Large intestine (tissue), 3 donors: ENCODE measurements at regions not wholly inside any gene's neighbourhood (a gene's known extent, or its start where the extent isn't known, plus 50 kb on each side); places are given as distances from the start of the nearest gene placed in this dataset.

Experiments used
- DNase-seq, 2 donors: peaks; one replicate each; pipeline versions ENCODE4 v3.0.0 to v3.0.0-alpha.2; 2013
- H3K27ac ChIP-seq: one replicate; pipeline ENCODE4 v1.5.1; 2013; ENCODE audit warnings: low read length
- H3K27me3 ChIP-seq: 2 replicates; pipeline ENCODE4 v1.6.1; 2013; ENCODE audit warnings: low read length; ENCODE audit not compliant: control insufficient read depth, insufficient read depth
- H3K36me3 ChIP-seq: 2 replicates; pipeline ENCODE4 v1.6.1; 2013; ENCODE audit warnings: low read length; ENCODE audit not compliant: control insufficient read depth, insufficient read depth
- H3K4me1 ChIP-seq: one replicate; pipeline ENCODE4 v1.6.1; 2013; ENCODE audit warnings: low read length; ENCODE audit not compliant: control insufficient read depth, insufficient read depth
- H3K4me3 ChIP-seq: one replicate; pipeline ENCODE4 v1.5.1; 2013; ENCODE audit warnings: low read length
- H3K9me3 ChIP-seq: one replicate; pipeline ENCODE4 v1.6.1; 2013; ENCODE audit warnings: mild to moderate bottlenecking, low read depth, low read length, moderate library complexity; ENCODE audit not compliant: control insufficient read depth
- WGBS: methylation state at CpG from one replicate; pipeline ENCODE4 v1.1.5; 2013; ENCODE audit warnings: low lambda C conversion rate; ENCODE audit not compliant: insufficient coverage; 5-methylcytosine and 5-hydroxymethylcytosine counted together

DNA sequence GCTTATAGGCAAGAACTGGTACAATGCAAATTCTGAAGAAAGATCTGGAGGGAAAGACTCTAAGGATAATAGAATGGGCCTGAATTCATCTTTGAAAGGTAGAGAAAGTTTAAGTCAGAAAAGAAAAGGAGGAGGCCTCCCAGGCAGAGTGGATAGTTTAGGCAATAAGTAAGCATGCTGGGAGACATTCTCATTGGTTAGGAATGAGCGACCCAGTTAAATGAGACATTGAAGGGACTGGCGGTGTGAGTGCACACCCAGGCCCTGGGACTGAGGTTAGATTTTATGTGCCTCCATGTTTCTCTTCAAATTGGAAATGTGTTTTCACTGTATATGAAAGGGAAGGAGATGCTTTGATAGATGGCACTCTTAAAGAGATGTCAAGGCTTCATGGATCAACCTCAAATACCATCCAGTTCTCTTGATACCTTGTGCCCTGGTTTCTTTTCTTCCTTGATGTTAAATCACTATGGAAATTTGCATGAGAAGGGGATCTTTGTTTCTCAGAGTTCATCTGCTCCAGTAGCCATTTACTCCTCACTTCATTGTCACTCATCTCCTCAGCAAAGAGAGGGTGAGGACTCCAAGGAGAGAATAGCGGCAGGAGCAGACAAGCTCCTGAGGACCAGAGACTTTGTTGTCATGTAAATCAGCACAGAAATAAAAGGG lies 584.2 kb upstream of the INTU start:
- Histone ChIP-seq H3K4me3 (no peak overlapping the region), H3K9me3 (no peaks in the 10 kb centered on the region), H3K27ac (no peak overlapping the region), H3K4me1 (no peaks in the 10 kb centered on the region), H3K27me3 (no peaks in the 10 kb centered on the region), H3K36me3 (no peaks in the 10 kb centered on the region)
- WGBS = 100% methylated on average over 1 of the region's 3 CpGs
- DNase-seq = no peak

- DNase-seq = no peak
- no peaks in the 10 kb centered on the region for H3K27me3 ChIP-seq
- H3K4me3 ChIP-seq = no peak overlapping the region
- no peaks in the 10 kb centered on the region for H3K9me3 ChIP-seq
- 72% methylated on average over 2 of the region's 4 CpGs for WGBS
- no peak overlapping the region for H3K27ac ChIP-seq
- no peaks in the 10 kb centered on the region for H3K4me1 ChIP-seq
- no peaks in the 10 kb centered on the region for H3K36me3 ChIP-seq
These were observed 583.2 kb upstream of the INTU start for GRCh38 chr4:127049526-127049925.

DNA sequence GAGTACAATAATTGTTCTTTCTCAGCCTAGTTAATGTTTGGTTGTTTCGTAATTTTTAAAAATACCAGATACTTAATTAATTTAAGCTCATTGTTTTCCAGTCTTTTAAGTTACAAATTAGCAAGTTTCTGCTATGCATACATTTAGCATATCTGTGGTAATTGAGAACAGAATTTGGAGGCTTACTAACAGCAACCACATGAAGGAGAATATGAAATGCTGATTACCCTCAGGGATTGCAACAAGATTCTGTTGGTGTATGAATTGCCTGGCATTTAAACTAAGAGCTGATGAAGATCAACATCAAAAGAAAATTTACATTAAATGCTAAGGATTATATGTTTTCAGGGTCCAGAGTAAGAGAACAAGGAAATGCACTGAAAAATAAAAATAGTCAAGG lies 580.0 kb upstream of the INTU start:
- Histone ChIP-seq H3K4me3 (no peak overlapping the region), H3K27me3 (no peaks in the 10 kb centered on the region), H3K27ac (no peak overlapping the region), H3K36me3 (no peaks in the 10 kb centered on the region), H3K9me3 (no peaks in the 10 kb centered on the region), H3K4me1 (no peaks in the 10 kb centered on the region)
- no peak for DNase-seq
- no CpG with 5 or more reads among the region's 1 CpG for WGBS

DNA sequence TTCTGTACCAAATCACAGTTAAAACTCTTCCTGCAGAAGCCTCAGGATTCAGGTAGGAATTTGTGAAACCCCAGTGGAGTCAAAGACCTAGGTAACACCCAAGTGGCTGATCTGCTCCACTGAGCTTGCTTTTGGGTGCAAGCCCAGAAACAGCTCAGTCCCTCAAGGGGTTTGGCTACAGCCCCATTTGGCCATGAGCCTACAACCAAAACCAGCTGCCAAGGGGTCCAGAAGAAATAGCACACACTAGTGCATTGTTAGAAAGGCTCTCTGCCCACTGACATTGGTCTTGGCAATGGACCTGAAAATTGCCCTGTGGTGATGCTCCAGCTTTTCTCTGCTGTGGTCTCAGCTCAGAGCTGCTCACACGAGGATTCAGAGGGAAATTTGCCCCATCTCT lies 577.4 kb upstream of the INTU start:
- H3K4me3 ChIP-seq = no peak overlapping the region
- no CpG with 5 or more reads among the region's 1 CpG for WGBS
- H3K27ac ChIP-seq = no peak overlapping the region
- no peak for DNase-seq
- H3K27me3 ChIP-seq = no peaks in the 10 kb centered on the region
- no peaks in the 10 kb centered on the region for H3K36me3 ChIP-seq
- H3K4me1 ChIP-seq = no peaks in the 10 kb centered on the region
- H3K9me3 ChIP-seq = no peaks in the 10 kb centered on the region

DNA sequence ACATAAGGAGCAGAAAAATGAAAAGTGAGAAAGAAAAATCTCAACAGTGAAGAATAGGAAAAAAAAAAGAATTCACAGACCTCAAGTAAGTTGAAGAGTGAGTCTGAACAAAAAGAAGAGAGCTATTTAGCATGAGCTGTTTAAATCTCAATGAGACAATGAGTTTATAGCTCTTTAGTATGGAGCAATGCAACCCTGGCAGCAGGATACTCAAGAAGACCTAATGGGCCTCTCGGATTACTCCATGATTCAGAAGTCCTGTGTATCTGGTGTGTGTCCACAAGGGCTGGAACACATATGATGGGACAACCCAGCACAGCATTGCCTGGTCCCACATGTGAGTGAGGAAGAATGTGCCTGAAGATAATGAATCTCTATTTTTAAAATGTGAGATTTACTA lies 563.1 kb upstream of the INTU start:
- Histone ChIP-seq H3K27ac (no peak overlapping the region), H3K9me3 (no peaks in the 10 kb centered on the region), H3K4me3 (no peak overlapping the region), H3K4me1 (no peaks in the 10 kb centered on the region), H3K36me3 (no peaks in the 10 kb centered on the region), H3K27me3 (no peaks in the 10 kb centered on the region)
- WGBS = no CpG with 5 or more reads among the region's 1 CpG
- DNase-seq = no peak

DNA sequence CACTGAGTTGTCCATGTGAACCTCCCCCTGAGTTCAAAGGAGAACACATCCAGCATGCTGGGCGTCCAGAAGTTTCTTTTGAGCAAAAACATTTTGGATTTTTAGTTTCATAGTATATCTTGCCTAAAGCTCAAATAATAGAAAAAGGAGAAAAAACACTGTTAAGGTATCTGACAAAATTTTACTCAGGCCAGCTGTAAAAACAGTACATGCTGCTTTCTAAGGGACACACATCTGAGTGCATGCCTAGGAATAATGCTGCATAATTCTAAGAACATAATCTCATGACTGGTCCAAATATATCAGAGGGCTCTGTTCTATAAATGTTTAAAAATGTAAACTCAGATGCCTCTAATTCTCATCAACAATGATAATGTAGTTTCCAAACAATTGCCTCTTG lies 561.3 kb upstream of the INTU start:
- no CpG with 5 or more reads among the region's 1 CpG for WGBS
- no peaks in the 10 kb centered on the region for H3K27me3 ChIP-seq
- H3K9me3 ChIP-seq = no peaks in the 10 kb centered on the region
- DNase-seq = no peak
- no peaks in the 10 kb centered on the region for H3K4me1 ChIP-seq
- no peak overlapping the region for H3K4me3 ChIP-seq
- H3K36me3 ChIP-seq = no peaks in the 10 kb centered on the region
- no peak overlapping the region for H3K27ac ChIP-seq

DNA sequence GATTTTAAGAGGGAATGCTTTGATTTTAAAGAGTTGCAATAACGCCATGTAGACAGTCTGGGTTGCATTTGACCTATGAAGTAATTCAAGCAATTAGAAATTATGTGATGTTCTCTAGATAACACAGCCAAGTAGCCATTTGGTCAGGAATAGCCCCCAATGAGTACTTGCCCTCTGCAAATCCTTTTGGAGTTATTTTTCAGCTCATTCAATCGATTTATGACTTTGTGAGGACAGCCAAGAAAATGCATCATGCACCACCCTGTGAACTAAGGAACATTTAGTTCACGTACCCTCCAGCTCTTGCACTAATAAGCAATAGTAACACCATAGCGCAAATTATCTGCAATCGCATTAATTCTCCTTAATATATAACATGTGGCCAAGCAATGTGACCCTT lies 552.6 kb upstream of the INTU start:
- H3K4me1 ChIP-seq = no peaks in the 10 kb centered on the region
- DNase-seq = no peak
- H3K36me3 ChIP-seq = no peaks in the 10 kb centered on the region
- no peaks in the 10 kb centered on the region for H3K9me3 ChIP-seq
- H3K27me3 ChIP-seq = no peaks in the 10 kb centered on the region
- no peak overlapping the region for H3K27ac ChIP-seq
- 93% methylated on average over 3 of the region's 5 CpGs for WGBS
- no peak overlapping the region for H3K4me3 ChIP-seq

- Histone ChIP-seq H3K4me1 (no peaks in the 10 kb centered on the region), H3K36me3 (no peaks in the 10 kb centered on the region), H3K9me3 (no peaks in the 10 kb centered on the region), H3K27ac (no peak overlapping the region), H3K27me3 (no peaks in the 10 kb centered on the region), H3K4me3 (no peak overlapping the region)
- DNase-seq = no peak
- WGBS = no CpG with 5 or more reads among the region's 1 CpG
These were observed 551.7 kb upstream of the INTU start for GRCh38 chr4:127081041-127081440.

- no peak overlapping the region for H3K27ac ChIP-seq
- H3K36me3 ChIP-seq = no peaks in the 10 kb centered on the region
- DNase-seq = no peak
- no peaks in the 10 kb centered on the region for H3K27me3 ChIP-seq
- H3K4me1 ChIP-seq = no peaks in the 10 kb centered on the region
- H3K9me3 ChIP-seq = peaks cover 3% of the 10 kb centered on the region
- no peak overlapping the region for H3K4me3 ChIP-seq
- WGBS = no CpG with 5 or more reads among the region's 1 CpG
These were observed 549.8 kb upstream of the INTU start for GRCh38 chr4:127082986-127083385.

- DNase-seq = no peak
- Histone ChIP-seq H3K4me3 (no peak overlapping the region), H3K4me1 (no peaks in the 10 kb centered on the region), H3K27me3 (no peaks in the 10 kb centered on the region), H3K36me3 (no peaks in the 10 kb centered on the region), H3K9me3 (peaks cover 3% of the 10 kb centered on the region), H3K27ac (no peak overlapping the region)
- WGBS = no CpG with 5 or more reads among the region's 1 CpG
These were observed 548.1 kb upstream of the INTU start for GRCh38 chr4:127084666-127085065.

GRCh38 chr4:127097061-127097460 lies 535.7 kb upstream of the INTU start:
- H3K4me3 ChIP-seq = no peak overlapping the region
- DNase-seq = no peak
- WGBS = 86% methylated on average over 1 of the region's 2 CpGs
- no peaks in the 10 kb centered on the region for H3K27me3 ChIP-seq
- H3K36me3 ChIP-seq = no peaks in the 10 kb centered on the region
- no peaks in the 10 kb centered on the region for H3K4me1 ChIP-seq
- H3K27ac ChIP-seq = no peak overlapping the region
- peaks cover 6% of the 10 kb centered on the region for H3K9me3 ChIP-seq
